HUES64 (cell line): ENCODE measurements at regions not wholly inside any gene's neighbourhood (a gene's known extent, or its start where the extent isn't known, plus 50 kb on each side); places are given as distances from the start of the nearest gene placed in this dataset.
"Not testable (repeated sequence)": the region's sequence is repeated elsewhere in the genome, so short reads cannot be mapped to it uniquely, and the experiment has no call there.

Experiments
- H3K27ac ChIP-seq: 2 replicates; pipeline ENCODE4 v1.7.0; 2013; ENCODE audit warnings: low read depth, low read length, inconsistent platforms
- H3K27me3 ChIP-seq: 2 replicates; pipeline ENCODE4 v1.6.1; 2013; ENCODE audit warnings: mild to moderate bottlenecking, low read length; ENCODE audit not compliant: insufficient read depth
- H3K36me3 ChIP-seq: 2 replicates; pipeline ENCODE4 v1.6.1; 2013; ENCODE audit warnings: mild to moderate bottlenecking, low read length; ENCODE audit not compliant: insufficient read depth
- H3K4me1 ChIP-seq: 2 replicates; pipeline ENCODE4 v1.6.1; 2013; ENCODE audit warnings: mild to moderate bottlenecking, low read length, moderate library complexity; ENCODE audit not compliant: insufficient read depth
- H3K4me3 ChIP-seq: 2 replicates; pipeline ENCODE4 v1.5.1; 2013; ENCODE audit warnings: mild to moderate bottlenecking, low read length, moderate library complexity
- H3K9ac ChIP-seq: 2 replicates; pipeline ENCODE4 v1.6.1; 2013; ENCODE audit warnings: mild to moderate bottlenecking, low read depth, low read length
- H3K9me3 ChIP-seq: 2 replicates; pipeline ENCODE4 v1.6.1; 2013; ENCODE audit warnings: low read depth, low read length; ENCODE audit not compliant: insufficient read depth
- WGBS: fragments of 150-250, 120-280 bp; methylation state at CpG from one replicate; pipeline ENCODE4 v1.1.7; 2013; ENCODE audit warnings: missing lambda C conversion rate; 5-methylcytosine and 5-hydroxymethylcytosine counted together

DNA sequence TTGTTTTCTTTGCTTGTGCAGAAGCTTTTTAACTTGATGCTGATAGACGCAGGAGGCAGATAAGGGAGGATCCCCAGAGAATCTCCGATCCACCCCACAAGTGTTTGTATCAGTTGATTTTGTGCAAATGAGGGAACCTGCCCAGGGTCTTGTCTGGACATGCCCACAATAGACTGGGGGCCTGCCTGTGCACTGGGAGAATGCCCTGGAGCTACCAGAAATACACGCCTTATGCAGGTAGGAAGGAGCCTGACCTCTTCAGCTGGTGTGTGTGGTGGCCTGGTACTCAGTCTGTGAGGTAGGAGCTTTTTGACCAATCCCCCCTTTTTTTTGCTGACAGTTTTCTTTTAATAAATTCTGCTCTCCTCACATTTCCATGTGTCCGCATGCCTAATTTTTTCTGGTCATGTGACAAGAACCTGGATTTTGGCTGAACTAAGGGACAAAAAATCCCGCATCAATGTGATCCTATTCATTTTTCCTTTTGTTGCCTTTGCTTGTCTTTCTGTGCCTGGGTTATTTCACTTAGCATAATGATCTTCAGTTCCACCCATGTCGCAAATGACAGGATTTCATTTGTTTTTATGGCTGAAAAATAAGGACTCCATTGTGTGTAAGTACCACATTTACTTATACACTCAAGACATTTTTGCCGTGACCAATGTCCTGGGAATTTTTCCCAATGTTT is 430.6 kb upstream of the NRG3 start:
- Histone ChIP-seq H3K4me3 (no peak overlapping the region), H3K9ac (no peak overlapping the region), H3K27ac (no peak overlapping the region), H3K9me3 (no peaks in the 10 kb centered on the region), H3K27me3 (no peaks in the 10 kb centered on the region), H3K36me3 (no peaks in the 10 kb centered on the region), H3K4me1 (no peaks in the 10 kb centered on the region)
- 94% methylated on average over 6 of the region's 7 CpGs for WGBS

DNA sequence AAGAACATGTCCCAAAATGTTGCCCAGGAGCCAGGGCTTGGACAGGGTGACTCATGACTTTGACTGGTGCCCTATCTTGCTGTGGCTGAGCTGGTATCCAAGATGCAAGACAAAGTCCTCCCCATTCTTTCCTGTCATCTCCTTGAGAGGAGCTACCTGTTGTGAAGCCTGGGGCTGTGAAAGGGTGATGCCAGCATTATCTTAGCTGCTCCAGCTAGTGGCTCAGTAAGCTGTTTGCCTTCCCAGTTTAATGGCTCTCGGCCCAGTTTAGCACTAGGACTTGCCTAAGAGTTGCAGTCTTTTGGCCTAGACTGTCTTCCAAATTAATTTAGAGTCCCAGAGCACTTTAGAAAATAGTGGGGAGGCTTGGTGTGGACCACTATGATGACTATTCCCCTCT is 424.3 kb upstream of the NRG3 start:
- Histone ChIP-seq H3K9ac (no peak overlapping the region), H3K4me3 (no peak overlapping the region), H3K27me3 (no peaks in the 10 kb centered on the region), H3K4me1 (no peaks in the 10 kb centered on the region), H3K36me3 (no peaks in the 10 kb centered on the region), H3K9me3 (no peaks in the 10 kb centered on the region), H3K27ac (no peak overlapping the region)
- WGBS = 95% methylated on average over 1 of the region's 1 CpG

DNA sequence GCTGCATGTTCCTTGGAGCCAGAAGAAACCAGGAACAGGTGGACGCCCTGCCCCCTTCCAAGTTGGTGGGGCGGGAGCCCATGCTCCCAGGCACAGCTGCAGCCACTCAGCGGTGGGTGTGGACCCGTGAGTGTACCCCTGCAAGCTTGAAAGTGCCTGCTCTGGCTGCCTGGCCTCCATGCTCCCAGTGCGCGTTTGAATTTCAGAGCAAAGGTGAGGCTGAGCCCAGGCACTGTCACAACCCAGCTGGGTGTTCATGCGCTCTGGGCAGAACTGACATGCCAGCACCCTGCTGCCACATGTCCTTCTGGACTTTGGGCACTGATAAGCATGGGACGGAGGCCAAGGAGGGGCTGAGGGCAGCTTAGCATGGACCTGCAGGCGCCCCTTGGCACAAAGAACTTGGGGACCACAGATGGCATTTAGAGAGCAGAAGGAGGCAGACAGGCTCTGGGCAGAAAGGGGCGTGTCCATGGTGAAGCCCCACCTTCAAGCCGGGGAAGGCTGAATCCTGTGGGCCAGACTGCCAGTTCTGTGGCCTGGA is 402.0 kb upstream of the NRG3 start:
- Histone ChIP-seq H3K9me3 (peaks cover 14% of the 10 kb centered on the region), H3K4me3 (no peak overlapping the region), H3K4me1 (no peaks in the 10 kb centered on the region), H3K27ac (no peak overlapping the region), H3K27me3 (no peaks in the 10 kb centered on the region), H3K9ac (no peak overlapping the region), H3K36me3 (no peaks in the 10 kb centered on the region)
- WGBS = 95% methylated on average over 11 of the region's 11 CpGs

DNA sequence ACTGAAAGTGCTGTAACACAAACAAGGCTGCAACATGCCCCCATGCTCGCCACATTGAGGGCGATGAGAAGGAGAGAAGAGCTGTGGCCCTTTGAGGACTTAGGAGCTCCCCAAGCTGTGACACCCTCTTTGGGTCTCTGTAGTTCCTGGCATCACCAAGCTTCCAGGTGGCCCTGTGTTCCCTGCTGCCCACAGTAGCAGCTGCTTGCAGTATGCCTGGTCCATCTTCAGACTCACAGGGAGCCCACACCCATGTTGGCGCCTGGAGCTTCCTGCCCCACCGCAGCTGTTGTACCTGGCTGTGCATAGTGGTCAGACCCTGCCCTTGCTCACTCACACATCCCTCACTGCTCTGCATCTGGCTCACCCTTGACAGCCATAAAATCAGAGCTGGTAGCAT is 401.2 kb upstream of the NRG3 start:
- Histone ChIP-seq H3K4me1 (no peaks in the 10 kb centered on the region), H3K36me3 (no peaks in the 10 kb centered on the region), H3K4me3 (no peak overlapping the region), H3K27ac (no peak overlapping the region), H3K27me3 (no peaks in the 10 kb centered on the region), H3K9ac (no peak overlapping the region), H3K9me3 (peaks cover 14% of the 10 kb centered on the region)
- 97% methylated on average over 4 of the region's 4 CpGs for WGBS

DNA sequence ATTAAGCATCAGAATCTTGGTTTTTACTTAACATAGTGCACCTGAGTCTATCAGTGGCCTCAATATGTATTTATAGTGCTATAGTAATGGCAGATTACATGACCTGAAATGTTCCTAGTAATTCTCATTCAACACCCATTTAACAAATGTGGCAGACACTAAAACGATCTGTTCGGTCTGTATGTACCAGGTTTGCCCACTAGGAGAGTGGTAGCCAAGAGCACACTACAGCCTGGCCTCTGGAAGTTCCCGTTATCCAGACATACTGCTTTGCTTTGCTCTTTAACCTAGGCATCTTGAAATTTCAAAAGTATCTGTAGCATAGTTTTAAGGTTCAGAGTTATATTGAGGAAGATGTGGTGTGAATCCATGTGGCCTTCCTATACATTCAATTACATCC is 395.7 kb upstream of the NRG3 start:
- 85% methylated on average over 3 of the region's 3 CpGs for WGBS

DNA sequence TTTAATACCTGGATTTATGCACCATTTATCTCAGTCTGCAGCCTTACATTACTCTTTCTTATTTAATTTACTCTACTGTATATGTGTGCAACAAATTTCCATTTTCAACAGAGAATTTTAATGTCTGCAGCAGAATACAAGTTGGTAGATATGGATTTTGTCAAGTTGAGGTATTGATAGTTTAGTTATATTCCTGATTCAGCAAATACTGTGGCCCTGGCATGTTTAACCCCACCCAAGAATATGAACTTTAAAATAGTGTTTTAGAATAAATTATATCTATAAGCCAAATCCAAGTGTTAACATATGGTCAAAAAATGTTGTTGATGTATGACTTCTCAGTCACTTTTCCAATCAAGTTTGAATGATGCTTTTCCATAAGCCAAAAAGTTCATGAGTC is 378.4 kb upstream of the NRG3 start:
- Histone ChIP-seq H3K4me1 (no peaks in the 10 kb centered on the region), H3K36me3 (no peaks in the 10 kb centered on the region), H3K9me3 (0 out of 2 replicates have a peak, but pooled peaks cover 3% of the 10 kb centered on the region), H3K4me3 (no peak overlapping the region), H3K27me3 (no peaks in the 10 kb centered on the region), H3K9ac (no peak overlapping the region), H3K27ac (no peak overlapping the region)

More for the DNA sequence above, 395.7 kb upstream of the NRG3 start:
- no peak overlapping the region for H3K4me3 ChIP-seq
- H3K9me3 ChIP-seq = no peaks in the 10 kb centered on the region
- H3K9ac ChIP-seq = no peak overlapping the region
- no peaks in the 10 kb centered on the region for H3K4me1 ChIP-seq
- H3K36me3 ChIP-seq = no peaks in the 10 kb centered on the region
- H3K27me3 ChIP-seq = no peaks in the 10 kb centered on the region
- no peak overlapping the region for H3K27ac ChIP-seq

DNA sequence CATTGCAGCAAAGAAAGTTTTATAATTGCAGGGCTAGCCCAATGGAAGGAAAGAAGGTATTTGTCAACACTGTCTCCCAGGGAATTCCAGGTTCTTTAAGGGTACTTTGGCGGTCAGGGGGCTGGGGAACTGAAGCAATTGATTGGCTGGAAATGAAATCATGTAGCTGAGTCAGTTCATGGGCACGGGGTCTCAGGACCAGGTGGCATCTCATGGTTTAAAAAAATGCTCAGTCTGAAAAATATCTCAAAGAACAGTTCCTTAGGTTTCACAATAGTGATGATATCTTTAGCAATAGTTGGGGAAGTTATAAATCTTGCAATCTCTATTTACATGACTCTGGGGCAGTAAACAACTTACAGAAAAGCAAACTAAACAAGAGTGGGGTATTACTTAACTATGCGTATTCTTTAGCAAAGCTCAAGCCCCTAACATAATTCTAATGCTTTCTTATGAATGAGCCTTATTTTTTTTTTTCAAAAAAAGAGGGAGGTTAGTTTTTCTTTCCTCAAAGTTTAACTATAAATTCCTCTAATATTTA is 376.9 kb upstream of the NRG3 start:
- H3K4me3 ChIP-seq = no peak overlapping the region
- H3K9me3 ChIP-seq = 0 out of 2 replicates have a peak, but pooled peaks cover 8% of the 10 kb centered on the region
- 86% methylated on average over 3 of the region's 3 CpGs for WGBS

DNA sequence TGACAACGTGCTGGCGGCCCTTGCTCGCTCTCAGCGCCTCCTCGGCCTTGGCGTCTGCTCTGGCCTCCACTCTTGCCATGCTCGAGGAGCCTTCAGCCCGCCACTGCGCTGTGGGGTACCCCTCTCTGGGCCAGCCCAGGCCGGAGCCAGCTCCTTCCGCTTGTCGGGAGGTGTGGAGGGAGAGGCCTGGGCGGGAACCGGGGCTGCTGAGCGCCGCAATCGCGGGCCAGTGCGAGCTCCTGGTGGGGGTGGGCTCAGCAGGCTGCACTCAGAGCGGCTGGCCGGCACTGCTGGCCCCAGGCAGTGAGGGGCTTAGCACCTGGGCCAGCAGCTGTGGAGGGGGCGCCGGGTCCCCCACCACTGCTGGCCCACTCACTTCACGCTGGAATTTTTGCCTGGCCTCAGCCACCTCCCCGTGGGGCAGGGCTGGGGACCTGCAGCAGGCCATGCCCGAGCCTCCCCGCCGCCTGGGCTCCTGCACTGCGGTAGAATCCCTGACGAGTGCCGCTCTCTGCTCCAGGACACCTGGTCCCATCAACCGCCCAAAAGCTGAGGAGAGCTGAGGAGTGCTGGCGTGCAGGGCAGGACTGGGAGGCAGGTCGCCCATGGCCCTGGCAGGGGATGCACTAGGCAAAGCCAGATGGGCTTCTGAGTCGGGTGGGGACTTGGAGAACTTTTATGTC is 372.2 kb upstream of the NRG3 start:
- Histone ChIP-seq H3K36me3 (no peaks in the 10 kb centered on the region), H3K27me3 (no peaks in the 10 kb centered on the region), H3K4me3 (no peak overlapping the region), H3K4me1 (no peaks in the 10 kb centered on the region), H3K9me3 (0 out of 2 replicates have a peak, but pooled peaks cover 8% of the 10 kb centered on the region), H3K9ac (no peak overlapping the region), H3K27ac (no peak overlapping the region)
- 94% methylated on average over 35 of the region's 35 CpGs for WGBS

More for the DNA sequence above, 376.9 kb upstream of the NRG3 start:
- no peak overlapping the region for H3K9ac ChIP-seq
- H3K36me3 ChIP-seq = no peaks in the 10 kb centered on the region
- no peak overlapping the region for H3K27ac ChIP-seq
- no peaks in the 10 kb centered on the region for H3K4me1 ChIP-seq
- H3K27me3 ChIP-seq = no peaks in the 10 kb centered on the region

DNA sequence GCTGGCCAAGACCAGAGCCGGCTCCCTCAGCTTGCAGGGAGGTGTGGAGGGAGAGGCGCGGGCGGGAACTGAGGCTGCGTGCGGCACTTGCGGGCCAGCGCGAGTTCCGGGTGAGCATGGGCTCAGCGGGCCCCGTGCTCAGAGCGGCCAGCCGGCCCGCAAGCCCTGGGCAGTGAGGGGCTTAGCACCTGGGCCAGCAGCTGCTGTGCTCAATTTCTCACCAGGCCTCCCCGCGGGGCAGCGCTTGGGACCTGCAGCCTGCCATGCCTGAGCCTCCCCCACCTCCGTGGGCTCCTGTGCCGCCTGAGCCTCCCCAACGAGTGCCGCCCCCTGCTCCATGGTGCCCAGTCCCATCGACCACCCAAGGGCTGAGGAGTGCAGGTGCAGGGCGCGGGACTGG is 369.2 kb upstream of the NRG3 start:
- H3K9ac ChIP-seq, H3K27me3 ChIP-seq, H3K36me3 ChIP-seq, H3K4me1 ChIP-seq, H3K4me3 ChIP-seq, H3K27ac ChIP-seq: not testable (repeated sequence)
- WGBS = 94% methylated on average over 25 of the region's 25 CpGs
- peaks cover 11% of the 10 kb centered on the region for H3K9me3 ChIP-seq

DNA sequence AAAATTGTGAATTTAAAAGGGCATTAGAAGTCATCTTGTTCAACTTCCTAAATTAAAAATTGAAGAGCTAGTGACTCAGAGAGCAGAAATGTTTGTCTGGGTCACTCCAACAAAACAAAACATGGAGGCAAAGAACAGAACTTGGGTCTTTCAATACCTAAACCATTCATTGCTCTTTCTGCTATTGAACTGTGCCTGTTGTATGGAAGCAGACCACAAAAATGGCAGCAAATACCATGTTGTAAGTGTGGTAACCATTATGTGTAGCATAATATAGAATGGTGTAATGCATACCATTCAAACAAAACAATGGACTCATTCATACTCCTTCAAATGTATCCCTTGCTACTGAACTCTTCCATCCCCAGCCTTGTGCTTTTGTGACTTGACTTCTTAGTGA is 360.2 kb upstream of the NRG3 start:
- peaks cover 6% of the 10 kb centered on the region for H3K9me3 ChIP-seq
- H3K4me1 ChIP-seq = no peaks in the 10 kb centered on the region
- H3K27me3 ChIP-seq = no peaks in the 10 kb centered on the region
- no peak overlapping the region for H3K27ac ChIP-seq
- no peak overlapping the region for H3K9ac ChIP-seq
- no peaks in the 10 kb centered on the region for H3K36me3 ChIP-seq
- H3K4me3 ChIP-seq = no peak overlapping the region

DNA sequence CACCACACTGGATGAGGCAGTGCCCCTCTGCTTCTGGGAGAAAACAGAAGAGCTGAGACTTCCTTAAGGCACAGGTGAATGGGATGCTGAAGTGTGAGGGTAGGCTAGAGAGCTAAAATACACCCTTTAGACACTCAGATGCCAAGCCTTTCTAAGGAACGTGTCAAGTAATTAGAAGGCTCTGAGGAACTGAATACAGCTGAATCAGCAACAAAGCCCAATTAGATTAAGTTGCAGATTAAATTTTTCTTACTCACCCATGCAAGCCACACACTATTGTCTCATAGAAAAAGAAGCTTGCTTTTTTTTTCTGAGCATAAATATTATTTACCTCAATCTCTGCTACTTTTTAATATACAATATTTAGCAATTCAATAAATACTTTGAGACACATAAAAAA is 354.3 kb upstream of the NRG3 start:
- Histone ChIP-seq H3K27ac (no peak overlapping the region), H3K4me3 (no peak overlapping the region), H3K27me3 (no peaks in the 10 kb centered on the region), H3K9me3 (no peaks in the 10 kb centered on the region), H3K4me1 (no peaks in the 10 kb centered on the region), H3K9ac (no peak overlapping the region), H3K36me3 (no peaks in the 10 kb centered on the region)
- 100% methylated on average over 1 of the region's 1 CpG for WGBS
